Suprapubic skin (tissue), 3 donors: ENCODE measurements at regions not wholly inside any gene's neighbourhood (a gene's known extent, or its start where the extent isn't known, plus 50 kb on each side); places are given as distances from the start of the nearest gene placed in this dataset.

Source experiments
- POLR2AphosphoS5 ChIP-seq, 3 donors: sonication (generic); formaldehyde crosslinking; IDR thresholded peaks; one replicate each; pipeline ENCODE4 v1.6.1; 2017; ENCODE audit warnings: antibody characterized with exemption in 3 of 3
- TF ChIP-seq, protein P1 (sequence below), 2 donors: fragments of 200-600 bp in 1 of 2; fragments of 450-650 bp in 1 of 2; sonication (generic) in 1 of 2; IDR thresholded peaks; one replicate each; pipeline ENCODE4 v1.5.1; 2016 to 2019; ENCODE audit warnings: antibody characterized with exemption in 2 of 2, mild to moderate bottlenecking in 1 of 2, moderate library complexity in 1 of 2

DNA sequence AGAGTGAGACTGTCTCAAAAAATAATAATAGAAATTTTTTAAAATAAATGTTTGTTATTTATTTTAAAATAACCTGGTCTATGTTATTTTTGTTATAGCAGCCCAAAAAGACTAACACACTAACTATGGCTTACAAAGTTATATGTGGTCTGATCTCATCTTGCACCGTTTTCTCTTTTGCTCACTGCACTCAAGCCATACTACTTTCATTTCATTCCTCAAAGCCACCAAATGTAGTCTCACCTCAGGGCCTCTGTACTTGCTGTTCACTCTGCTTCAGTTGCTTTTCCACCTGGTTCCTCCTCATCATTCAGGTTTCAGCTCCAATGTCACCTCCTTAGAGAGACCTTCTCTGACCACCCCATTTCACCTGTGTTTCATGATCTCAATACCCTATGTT is 55.2 kb upstream of the MDM1 start:
- TF ChIP-seq, protein P1, sequence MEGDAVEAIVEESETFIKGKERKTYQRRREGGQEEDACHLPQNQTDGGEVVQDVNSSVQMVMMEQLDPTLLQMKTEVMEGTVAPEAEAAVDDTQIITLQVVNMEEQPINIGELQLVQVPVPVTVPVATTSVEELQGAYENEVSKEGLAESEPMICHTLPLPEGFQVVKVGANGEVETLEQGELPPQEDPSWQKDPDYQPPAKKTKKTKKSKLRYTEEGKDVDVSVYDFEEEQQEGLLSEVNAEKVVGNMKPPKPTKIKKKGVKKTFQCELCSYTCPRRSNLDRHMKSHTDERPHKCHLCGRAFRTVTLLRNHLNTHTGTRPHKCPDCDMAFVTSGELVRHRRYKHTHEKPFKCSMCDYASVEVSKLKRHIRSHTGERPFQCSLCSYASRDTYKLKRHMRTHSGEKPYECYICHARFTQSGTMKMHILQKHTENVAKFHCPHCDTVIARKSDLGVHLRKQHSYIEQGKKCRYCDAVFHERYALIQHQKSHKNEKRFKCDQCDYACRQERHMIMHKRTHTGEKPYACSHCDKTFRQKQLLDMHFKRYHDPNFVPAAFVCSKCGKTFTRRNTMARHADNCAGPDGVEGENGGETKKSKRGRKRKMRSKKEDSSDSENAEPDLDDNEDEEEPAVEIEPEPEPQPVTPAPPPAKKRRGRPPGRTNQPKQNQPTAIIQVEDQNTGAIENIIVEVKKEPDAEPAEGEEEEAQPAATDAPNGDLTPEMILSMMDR (IDR thresholded peaks at IDR 0.05), result no peak
- no peak for TF ChIP-seq POLR2AphosphoS5 (IDR thresholded peaks at IDR 0.05)
